ENCODE measurements at regions not wholly inside any gene's neighbourhood (a gene's known extent, or its start where the extent isn't known, plus 50 kb on each side); places are given as distances from the start of the nearest gene placed in this dataset.

DNA sequence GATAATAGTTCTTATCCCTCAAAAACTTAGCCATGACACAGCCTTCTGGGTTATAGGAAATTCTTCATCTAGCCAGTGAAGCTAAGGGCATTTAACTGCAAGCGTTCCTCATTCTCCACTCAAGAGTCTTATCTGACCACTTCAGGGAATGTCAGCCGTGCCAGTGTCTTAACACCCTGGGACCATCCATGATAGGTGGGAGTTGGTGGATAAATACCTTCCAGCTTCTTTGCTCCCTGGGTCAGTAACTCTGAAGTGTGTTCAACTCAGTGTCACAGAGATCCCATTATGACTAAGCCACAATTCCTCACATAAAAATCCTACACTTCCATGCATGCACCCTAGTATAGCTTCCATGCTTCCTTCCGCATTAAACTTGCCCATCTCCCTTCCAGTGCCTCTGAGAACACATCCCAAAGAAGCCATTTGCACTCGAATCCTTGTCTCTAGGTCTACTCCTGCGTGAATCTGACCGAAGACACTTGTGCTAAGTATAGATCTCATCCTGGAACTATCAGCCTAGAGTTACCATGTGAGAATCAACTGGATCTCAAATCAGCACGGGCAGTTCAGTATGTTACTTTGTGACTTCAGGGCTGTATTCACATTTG lies 264.3 kb upstream of the MAF start:
- TF ChIP-seq, protein P1, sequence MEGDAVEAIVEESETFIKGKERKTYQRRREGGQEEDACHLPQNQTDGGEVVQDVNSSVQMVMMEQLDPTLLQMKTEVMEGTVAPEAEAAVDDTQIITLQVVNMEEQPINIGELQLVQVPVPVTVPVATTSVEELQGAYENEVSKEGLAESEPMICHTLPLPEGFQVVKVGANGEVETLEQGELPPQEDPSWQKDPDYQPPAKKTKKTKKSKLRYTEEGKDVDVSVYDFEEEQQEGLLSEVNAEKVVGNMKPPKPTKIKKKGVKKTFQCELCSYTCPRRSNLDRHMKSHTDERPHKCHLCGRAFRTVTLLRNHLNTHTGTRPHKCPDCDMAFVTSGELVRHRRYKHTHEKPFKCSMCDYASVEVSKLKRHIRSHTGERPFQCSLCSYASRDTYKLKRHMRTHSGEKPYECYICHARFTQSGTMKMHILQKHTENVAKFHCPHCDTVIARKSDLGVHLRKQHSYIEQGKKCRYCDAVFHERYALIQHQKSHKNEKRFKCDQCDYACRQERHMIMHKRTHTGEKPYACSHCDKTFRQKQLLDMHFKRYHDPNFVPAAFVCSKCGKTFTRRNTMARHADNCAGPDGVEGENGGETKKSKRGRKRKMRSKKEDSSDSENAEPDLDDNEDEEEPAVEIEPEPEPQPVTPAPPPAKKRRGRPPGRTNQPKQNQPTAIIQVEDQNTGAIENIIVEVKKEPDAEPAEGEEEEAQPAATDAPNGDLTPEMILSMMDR (conservative IDR thresholded peaks at IDR 0.05; ENCODE audit: low read depth, low read length) = no peak
- TF ChIP-seq EZH2 (IDR thresholded peaks at IDR 0.05; ENCODE audit: low read length, unreplicated experiment) (no peak), EZH2phosphoT487 (IDR thresholded peaks at IDR 0.05; ENCODE audit: borderline replicate concordance, low read length) (no peak)

Data from PC-3 (cell line).